IMR-90 (cell line): ENCODE measurements at regions not wholly inside any gene's neighbourhood (a gene's known extent, or its start where the extent isn't known, plus 50 kb on each side); places are given as distances from the start of the nearest gene placed in this dataset.

Experiments used
- ATAC-seq: fragments of 200-7000 bp; cut with Tn5 transposase; 2 replicates; pipeline ENCODE4 v1.9.1; 2020; ENCODE audit warnings: low read depth, mild to moderate bottlenecking, moderate library complexity
- BruUV-seq: library from RNA; stranded (reverse); fragments of 400-500 nt; replicated peaks from 2 replicates; lab custom pipeline; 2021; lab: Mats Ljungman, UMichigan
- CTCF ChIA-PET: fragments of 300-600 bp; formaldehyde crosslinking; extraction: SDS; loops from one replicate; lab custom pipeline; 2021; ENCODE audit warnings: antibody characterized with exemption; lab: Yijun Ruan, JAX
- POLR2A ChIA-PET: fragments of 300-600 bp; sonication (Branson Sonifier 250); formaldehyde crosslinking; loops from one replicate; lab custom pipeline; 2022; ENCODE audit warnings: antibody characterized with exemption; ENCODE audit not compliant: unreplicated experiment; lab: Charles Lee
- DNase-seq: peaks from one replicate; pipeline ENCODE4 v3.0.0; 2013
- H2AFZ ChIP-seq: replicated peaks from 2 replicates; pipeline ENCODE3; 2013; ENCODE audit warnings: low read length, mild to moderate bottlenecking; ENCODE audit not compliant: poor library complexity
- H2AK5ac ChIP-seq: 2 replicates; pipeline ENCODE4 v1.6.1; 2013; ENCODE audit warnings: low read depth, low read length, inconsistent platforms
- H2AK9ac ChIP-seq: replicated peaks from 2 replicates; pipeline ENCODE3; 2013; ENCODE audit warnings: mild to moderate bottlenecking, low read depth, low read length, moderate library complexity; ENCODE audit not compliant: poor library complexity
- H2BK120ac ChIP-seq: 2 replicates; pipeline ENCODE4 v1.6.1; 2013; ENCODE audit warnings: low read depth, low read length, inconsistent platforms
- H2BK15ac ChIP-seq: 3 replicates; pipeline ENCODE4 v1.6.1; 2013; ENCODE audit warnings: low read depth, low read length, inconsistent platforms
- H2BK20ac ChIP-seq: 2 replicates; pipeline ENCODE4 v1.6.1; 2013; ENCODE audit warnings: low read depth, mild to moderate bottlenecking, inconsistent platforms, low read length, moderate library complexity
- H2BK5ac ChIP-seq: 2 replicates; pipeline ENCODE4 v1.6.1; 2013; ENCODE audit warnings: mild to moderate bottlenecking, low read depth, low read length, inconsistent platforms; ENCODE audit not compliant: poor library complexity, severe bottlenecking
- H3K14ac ChIP-seq: replicated peaks from 2 replicates; pipeline ENCODE4 v1.6.1; 2013; ENCODE audit warnings: low read depth, low read length, inconsistent platforms
- H3K18ac ChIP-seq: 2 replicates; pipeline ENCODE4 v1.6.1; 2013; ENCODE audit warnings: low read depth, low read length, control low read depth
- H3K23ac ChIP-seq: 2 replicates; pipeline ENCODE4 v1.6.1; 2013; ENCODE audit warnings: low read depth, low read length, inconsistent platforms
- H3K27ac ChIP-seq: 2 replicates; pipeline ENCODE4 v1.5.1; 2013; ENCODE audit warnings: mild to moderate bottlenecking, control low read depth, low read length; ENCODE audit not compliant: insufficient read depth
- H3K27me3 ChIP-seq: 2 replicates; pipeline ENCODE4 v1.6.1; 2013; ENCODE audit warnings: low read length; ENCODE audit not compliant: control insufficient read depth, insufficient read depth
- H3K36me3 ChIP-seq: 2 replicates; pipeline ENCODE4 v1.6.1; 2013; ENCODE audit warnings: low read length, mixed read lengths; ENCODE audit not compliant: control insufficient read depth, insufficient read depth
- H3K4ac ChIP-seq: 2 replicates; pipeline ENCODE4 v1.6.1; 2013; ENCODE audit warnings: low read depth, low read length, inconsistent platforms
- H3K4me1 ChIP-seq: 2 replicates; pipeline ENCODE4 v1.6.1; 2013; ENCODE audit warnings: low read length, mixed read lengths; ENCODE audit not compliant: control insufficient read depth, insufficient read depth
- H3K4me2 ChIP-seq: 2 replicates; pipeline ENCODE4 v1.6.1; 2013; ENCODE audit warnings: low read depth, mild to moderate bottlenecking, control low read depth, low read length, moderate library complexity
- H3K4me3 ChIP-seq: 2 replicates; pipeline ENCODE4 v1.5.1; 2013; ENCODE audit warnings: low read depth, mild to moderate bottlenecking, control low read depth, low read length, moderate library complexity; ENCODE audit not compliant: insufficient read depth
- H3K56ac ChIP-seq: 2 replicates; pipeline ENCODE4 v1.6.1; 2013; ENCODE audit warnings: low read length, inconsistent platforms; ENCODE audit not compliant: insufficient read depth; ENCODE audit errors: extremely low read depth
- H3K79me1 ChIP-seq, 2 experiments: 2 replicates each; pipeline ENCODE4 v1.6.1; 2013; ENCODE audit warnings: low read length in 2 of 2, inconsistent platforms in 1 of 2, low read depth in 1 of 2
- H3K9ac ChIP-seq: 2 replicates; pipeline ENCODE4 v1.6.1; 2013; ENCODE audit warnings: low read depth, low read length, control low read depth
- H3K9me1 ChIP-seq: 2 replicates; pipeline ENCODE4 v1.6.1; 2013; ENCODE audit warnings: low read length, inconsistent platforms; ENCODE audit not compliant: insufficient read depth
- H3K9me3 ChIP-seq: 2 replicates; pipeline ENCODE4 v1.6.1; 2013; ENCODE audit warnings: low read length; ENCODE audit not compliant: control insufficient read depth, insufficient read depth
- H4K20me1 ChIP-seq: 2 replicates; pipeline ENCODE4 v1.6.1; 2013; ENCODE audit warnings: low read length, inconsistent platforms; ENCODE audit not compliant: insufficient read depth
- H4K5ac ChIP-seq: 2 replicates; pipeline ENCODE4 v1.6.1; 2013; ENCODE audit warnings: mild to moderate bottlenecking, low read depth, low read length, control low read depth
- H4K8ac ChIP-seq, 2 experiments: 2 replicates each; pipeline ENCODE4 v1.6.1; 2013; ENCODE audit warnings: low read depth in 2 of 2, low read length in 2 of 2, control low read depth in 1 of 2, inconsistent platforms in 1 of 2
- H4K91ac ChIP-seq: 2 replicates; pipeline ENCODE4 v1.6.1; 2013; ENCODE audit warnings: low read depth, low read length, inconsistent platforms; ENCODE audit not compliant: insufficient read depth
- BHLHE40 ChIP-seq: fragments of 150-350 bp; IDR thresholded peaks from 2 replicates; pipeline ENCODE4 v1.6.1; 2016; ENCODE audit warnings: mild to moderate bottlenecking, low read depth, low read length
- CHD1 ChIP-seq: IDR thresholded peaks from 2 replicates; pipeline ENCODE4 v1.6.1; 2012; ENCODE audit warnings: low read depth, low read length, improper control_type of control experiment
- ELK1 ChIP-seq: fragments of 150-350 bp; IDR thresholded peaks from 2 replicates; pipeline ENCODE4 v1.6.1; 2016; ENCODE audit warnings: low read depth, mild to moderate bottlenecking, low read length, moderate library complexity, borderline replicate concordance
- FOS ChIP-seq: fragments of 150-350 bp; IDR thresholded peaks from 2 replicates; pipeline ENCODE4 v1.6.1; 2016; ENCODE audit warnings: low read depth, low read length
- MAFK ChIP-seq: IDR thresholded peaks from 2 replicates; pipeline ENCODE4 v1.6.1; 2012; ENCODE audit warnings: low read depth, low read length, improper control_type of control experiment
- MAZ ChIP-seq: IDR thresholded peaks from 2 replicates; pipeline ENCODE4 v1.6.1; 2012; ENCODE audit warnings: low read depth, mild to moderate bottlenecking, low read length, improper control_type of control experiment, moderate library complexity, borderline replicate concordance
- MXI1 ChIP-seq: IDR thresholded peaks from 2 replicates; pipeline ENCODE4 v1.6.1; 2012; ENCODE audit warnings: low read depth, mild to moderate bottlenecking, low read length, moderate library complexity, borderline replicate concordance
- NFE2L2 ChIP-seq: fragments of 150-350 bp; IDR thresholded peaks from 2 replicates; pipeline ENCODE4 v1.6.1; 2016; ENCODE audit warnings: low read depth, mild to moderate bottlenecking, low read length
- POLR2A ChIP-seq: IDR thresholded peaks from 2 replicates; pipeline ENCODE4 v1.6.1; 2012; ENCODE audit warnings: mild to moderate bottlenecking, low read depth, low read length
- RAD21 ChIP-seq: IDR thresholded peaks from 2 replicates; pipeline ENCODE4 v1.6.1; 2012; ENCODE audit warnings: low read length, improper control_type of control experiment
- RCOR1 ChIP-seq: IDR thresholded peaks from 2 replicates; pipeline ENCODE4 v1.6.1; 2012; ENCODE audit warnings: mild to moderate bottlenecking, low read length, improper control_type of control experiment; ENCODE audit not compliant: insufficient replicate concordance
- RFX5 ChIP-seq: IDR thresholded peaks from 2 replicates; pipeline ENCODE4 v1.8.0; 2012; ENCODE audit warnings: low read depth, mild to moderate bottlenecking, low read length, moderate library complexity
- SMC3 ChIP-seq: fragments of 150-350 bp; IDR thresholded peaks from 2 replicates; pipeline ENCODE4 v1.6.1; 2016; ENCODE audit warnings: low read depth, mild to moderate bottlenecking, antibody characterized with exemption, low read length, moderate library complexity
- WGBS, 2 experiments: methylation state at CpG; one replicate each; pipeline versions ENCODE4 v1.1.5 to v1.1.7; 2013; ENCODE audit warnings: missing lambda C conversion rate in 2 of 2; ENCODE audit not compliant: insufficient read length in 1 of 2; ENCODE audit errors: extremely low coverage in 2 of 2; 5-methylcytosine and 5-hydroxymethylcytosine counted together
- dilution Hi-C: fragments of 300-500 bp; cut with HindIII; formaldehyde crosslinking; loops from one replicate; pipeline ENCODE4 v1.14.3; 2018; ENCODE audit warnings: low sequenced_read_pairs; ENCODE audit not compliant: unreplicated experiment
- in situ Hi-C: fragments of 300-500 bp; cut with MboI; formaldehyde crosslinking; loops from 3 replicates; pipeline ENCODE4 v1.14.3; 2019; ENCODE audit warnings: low sequenced_read_pairs, inconsistent platforms, mixed read lengths
- intact Hi-C: fragments of 100-400 bp; cut with micrococcal nuclease; formaldehyde crosslinking; loops from 2 replicates; pipeline ENCODE4 v1.10.0; 2022

GRCh38 chr5:124502551-124502950, 243.9 kb downstream of the ZNF608 start:
- Histone ChIP-seq H3K9ac (no peak overlapping the region), H4K20me1 (no peaks in the 10 kb centered on the region), H3K4me3 (no peak overlapping the region), H3K36me3 (no peaks in the 10 kb centered on the region), H2BK120ac (no peak overlapping the region), H3K27ac (no peak overlapping the region), H4K8ac (no peak overlapping the region), H3K23ac (no peak overlapping the region), H3K27me3 (no peaks in the 10 kb centered on the region), H2BK20ac (no peak overlapping the region), H3K9me3 (no peaks in the 10 kb centered on the region), H3K9me1 (no peaks in the 10 kb centered on the region), H3K4me2 (no peak overlapping the region), H3K4ac (no peak overlapping the region), H3K14ac (no peak overlapping the region), H3K18ac (no peak overlapping the region), H2AFZ (no peak overlapping the region), H4K91ac (no peak overlapping the region), H2AK9ac (no peak overlapping the region), H2BK15ac (no peak overlapping the region), H3K79me1 (no peaks in the 10 kb centered on the region), H3K56ac (no peak overlapping the region), H3K4me1 (no peaks in the 10 kb centered on the region), H2AK5ac (no peak overlapping the region), H2BK5ac (no peak overlapping the region), H4K5ac (no peak overlapping the region)
- ATAC-seq (no peak), DNase-seq (no peak)
- TF ChIP-seq RAD21 (no peak), MAZ (no peak), CHD1 (no peak), POLR2A (no peak), SMC3 (no peak), FOS (no peak), RFX5 (no peak), MXI1 (no peak), MAFK (no peak), ELK1 (no peak), RCOR1 (no peak), NFE2L2 (no peak), BHLHE40 (no peak)
- dilution Hi-C loops (no loop called here), intact Hi-C loops (no loop called here), in situ Hi-C loops (no loop called here)
- POLR2A ChIA-PET = no interaction called here
- no TSS peak for BruUV-seq
- CTCF ChIA-PET = no interaction called here
- 100% methylated on average over 2 of the region's 5 CpGs; no CpG with 5 or more reads in 1 of the 2 experiments for WGBS, 2 experiments
